ENCODE measurements at regions not wholly inside any gene's neighbourhood (a gene's known extent, or its start where the extent isn't known, plus 50 kb on each side); places are given as distances from the start of the nearest gene placed in this dataset.

- no peak for TF ChIP-seq CTCF (IDR thresholded peaks at IDR 0.05)
- no peak for TF ChIP-seq POLR2A (IDR thresholded peaks at IDR 0.05)
Observed at GRCh38 chr18:70419526-70419925, 130.7 kb downstream of the SOCS6 start.

Measured in uterus (tissue), 2 donors.